BJ (cell line): ENCODE measurements at regions not wholly inside any gene's neighbourhood (a gene's known extent, or its start where the extent isn't known, plus 50 kb on each side); places are given as distances from the start of the nearest gene placed in this dataset.
A peak's percentile ranks its signal among the peaks of the same experiment; 100 is the strongest.

Source experiments
- CTCF ChIA-PET: fragments of 350-600 bp; formaldehyde crosslinking; extraction: SDS; loops from one replicate; lab custom pipeline; 2021; ENCODE audit warnings: antibody characterized with exemption, inconsistent platforms; lab: Yijun Ruan, JAX
- POLR2A ChIA-PET: fragments of 300-600 bp; sonication (Branson Sonifier 250); formaldehyde crosslinking; extraction: SDS; loops from one replicate; lab custom pipeline; 2021; ENCODE audit warnings: antibody characterized with exemption; lab: Charles Lee
- DNase-seq: peaks from one replicate; pipeline ENCODE4 v3.0.0-alpha.2; 2011; ENCODE audit warnings: low read depth
- H3K27me3 ChIP-seq: 2 replicates; pipeline ENCODE4 v1.6.0; 2011; ENCODE audit warnings: low read length; ENCODE audit not compliant: control insufficient read depth, insufficient read depth
- H3K36me3 ChIP-seq: 2 replicates; pipeline ENCODE4 v1.5.1; 2011; ENCODE audit warnings: low read length; ENCODE audit not compliant: control insufficient read depth, insufficient read depth
- H3K4me3 ChIP-seq: 2 replicates; pipeline ENCODE4 v1.5.1; 2011; ENCODE audit warnings: low read depth, mild to moderate bottlenecking, control low read depth, low read length
- TF ChIP-seq, protein P1 (sequence below): IDR thresholded peaks from 2 replicates; pipeline ENCODE4 v1.5.1; 2011; ENCODE audit warnings: low read depth, mild to moderate bottlenecking, control low read depth, inconsistent platforms, low read length, moderate library complexity; ENCODE audit not compliant: insufficient read depth

DNA sequence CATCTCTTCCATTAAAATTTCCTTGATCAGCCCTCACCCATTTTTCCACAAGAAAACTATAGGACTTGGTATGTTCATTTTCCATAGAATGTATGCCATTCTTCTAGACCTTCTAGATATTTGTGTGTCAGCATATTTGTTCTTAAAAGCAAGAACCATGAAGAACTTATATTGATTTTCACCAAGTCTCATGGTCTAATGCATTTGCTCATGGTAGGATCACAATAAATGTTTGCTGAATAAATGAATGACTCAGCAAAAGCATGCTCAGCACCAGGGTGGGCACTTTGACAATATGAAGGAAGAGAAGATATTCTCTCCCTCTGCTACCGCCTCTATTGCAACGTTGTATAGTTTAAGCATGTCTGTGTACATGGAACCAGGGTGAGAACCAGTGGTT, 805.5 kb upstream of the SLC35B3 start:
- Histone ChIP-seq H3K27me3 (no peaks in the 10 kb centered on the region), H3K4me3 (no peak overlapping the region), H3K36me3 (no peaks in the 10 kb centered on the region)
- ChIA-PET CTCF (no interaction called here), POLR2A (no interaction called here)
- TF ChIP-seq, protein P1, sequence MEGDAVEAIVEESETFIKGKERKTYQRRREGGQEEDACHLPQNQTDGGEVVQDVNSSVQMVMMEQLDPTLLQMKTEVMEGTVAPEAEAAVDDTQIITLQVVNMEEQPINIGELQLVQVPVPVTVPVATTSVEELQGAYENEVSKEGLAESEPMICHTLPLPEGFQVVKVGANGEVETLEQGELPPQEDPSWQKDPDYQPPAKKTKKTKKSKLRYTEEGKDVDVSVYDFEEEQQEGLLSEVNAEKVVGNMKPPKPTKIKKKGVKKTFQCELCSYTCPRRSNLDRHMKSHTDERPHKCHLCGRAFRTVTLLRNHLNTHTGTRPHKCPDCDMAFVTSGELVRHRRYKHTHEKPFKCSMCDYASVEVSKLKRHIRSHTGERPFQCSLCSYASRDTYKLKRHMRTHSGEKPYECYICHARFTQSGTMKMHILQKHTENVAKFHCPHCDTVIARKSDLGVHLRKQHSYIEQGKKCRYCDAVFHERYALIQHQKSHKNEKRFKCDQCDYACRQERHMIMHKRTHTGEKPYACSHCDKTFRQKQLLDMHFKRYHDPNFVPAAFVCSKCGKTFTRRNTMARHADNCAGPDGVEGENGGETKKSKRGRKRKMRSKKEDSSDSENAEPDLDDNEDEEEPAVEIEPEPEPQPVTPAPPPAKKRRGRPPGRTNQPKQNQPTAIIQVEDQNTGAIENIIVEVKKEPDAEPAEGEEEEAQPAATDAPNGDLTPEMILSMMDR: no peak
- no peak for DNase-seq

DNA sequence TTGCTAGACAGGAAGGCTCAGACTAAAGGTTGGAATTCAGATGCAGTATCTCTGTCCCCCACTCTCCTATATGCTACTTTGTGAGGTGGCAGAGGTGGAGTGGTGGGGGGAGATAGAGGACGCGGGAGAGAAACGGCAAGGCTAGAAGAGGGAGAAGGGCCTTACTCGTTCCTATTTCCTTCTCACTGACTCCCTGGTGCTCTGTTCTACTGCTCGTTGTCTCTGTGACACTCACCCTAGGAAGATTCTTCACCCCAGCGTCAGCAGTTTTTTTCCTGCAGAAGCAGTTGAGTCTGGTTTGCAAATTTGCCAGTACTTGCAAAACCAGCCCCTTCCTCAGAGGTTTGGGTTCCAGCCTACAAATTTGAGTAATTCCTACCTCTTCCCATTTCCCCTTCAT, 801.1 kb upstream of the SLC35B3 start:
- ChIA-PET CTCF (no interaction called here), POLR2A (no interaction called here)
- H3K36me3 ChIP-seq: no peaks in the 10 kb centered on the region
- no peak for DNase-seq
- TF ChIP-seq, protein P1: no peak
- no peaks in the 10 kb centered on the region for H3K27me3 ChIP-seq
- no peak overlapping the region for H3K4me3 ChIP-seq

DNA sequence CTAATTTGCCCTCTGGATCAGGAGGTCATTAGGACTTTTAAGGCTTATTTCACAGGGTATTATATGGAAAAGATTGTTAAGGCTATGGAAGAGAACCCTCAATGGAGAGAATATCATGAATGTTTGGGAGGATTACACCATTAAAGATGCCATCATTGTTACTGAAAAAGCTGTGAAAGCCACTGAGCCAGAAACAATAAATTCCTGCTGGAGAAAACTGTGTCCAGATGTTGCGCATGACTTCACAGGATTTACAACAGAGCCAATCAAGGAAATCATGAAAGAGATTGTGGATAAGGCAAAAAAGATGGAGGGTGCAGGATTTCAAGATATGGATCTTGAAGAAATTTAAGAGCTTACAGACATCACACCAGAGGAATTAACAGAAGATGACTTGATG, 798.3 kb upstream of the SLC35B3 start:
- H3K27me3 ChIP-seq: no peaks in the 10 kb centered on the region
- POLR2A ChIA-PET: no interaction called here
- TF ChIP-seq, protein P1: no peak
- no peak for DNase-seq
- no peaks in the 10 kb centered on the region for H3K36me3 ChIP-seq
- CTCF ChIA-PET: no interaction called here
- no peak overlapping the region for H3K4me3 ChIP-seq

DNA sequence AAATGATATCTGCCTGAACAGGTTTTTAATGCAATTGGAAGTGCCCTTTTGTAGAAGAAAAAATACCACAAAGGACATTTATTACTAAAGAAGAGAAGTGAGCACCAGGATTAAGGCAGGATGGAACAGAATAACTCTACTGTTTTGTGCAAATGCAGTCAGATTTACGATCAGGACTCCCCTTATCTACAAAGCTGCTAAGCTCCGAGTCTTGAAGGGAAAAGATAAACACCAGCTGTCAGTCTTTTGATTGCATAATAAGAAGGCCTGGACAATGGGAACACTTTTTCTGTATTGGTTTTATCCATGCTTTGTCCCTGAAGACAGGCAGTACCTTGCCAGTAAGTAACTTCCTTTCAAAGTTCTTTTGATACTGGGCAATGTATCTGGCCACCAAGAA, 797.9 kb upstream of the SLC35B3 start:
- Histone ChIP-seq H3K36me3 (no peaks in the 10 kb centered on the region), H3K4me3 (no peak overlapping the region), H3K27me3 (no peaks in the 10 kb centered on the region)
- ChIA-PET CTCF (no interaction called here), POLR2A (no interaction called here)
- DNase-seq: no peak
- TF ChIP-seq, protein P1: no peak

DNA sequence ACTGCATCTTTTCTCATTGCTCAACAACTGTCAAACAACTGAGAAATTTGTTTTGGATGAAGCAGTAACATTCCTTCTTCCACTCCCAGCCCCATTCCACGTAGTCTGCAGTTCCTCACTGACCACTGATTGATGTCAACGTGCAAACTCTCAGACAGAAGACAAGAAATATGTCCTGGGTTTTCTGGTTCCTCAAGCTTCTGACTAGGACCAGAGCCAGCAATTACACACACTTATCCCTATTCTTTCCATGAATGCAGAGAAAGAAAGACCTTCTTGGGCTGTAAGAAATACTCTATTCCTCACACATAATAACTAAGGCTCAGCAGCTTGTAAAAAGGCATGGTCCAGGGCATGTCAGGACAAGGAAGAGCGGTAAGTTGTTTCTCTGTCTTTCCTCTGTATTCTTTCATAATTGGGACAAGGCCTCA, 790.1 kb upstream of the SLC35B3 start:
- ChIA-PET CTCF (no interaction called here), POLR2A (no interaction called here)
- Histone ChIP-seq H3K36me3 (no peaks in the 10 kb centered on the region), H3K4me3 (no peak overlapping the region), H3K27me3 (no peaks in the 10 kb centered on the region)
- DNase-seq: peak; percentile 85
- TF ChIP-seq, protein P1: no peak
